H1 (cell line): ENCODE measurements at regions not wholly inside any gene's neighbourhood (a gene's known extent, or its start where the extent isn't known, plus 50 kb on each side); places are given as distances from the start of the nearest gene placed in this dataset.
"Not testable (repeated sequence)": the region's sequence is repeated elsewhere in the genome, so short reads cannot be mapped to it uniquely, and the experiment has no call there.

Experiments
- CTCF ChIA-PET: fragments of 300-600 bp; sonication (Branson Sonifier 250); formaldehyde crosslinking; loops from one replicate; lab custom pipeline; 2021; ENCODE audit not compliant: partially characterized antibody; lab: Charles Lee
- POLR2A ChIA-PET: fragments of 300-600 bp; sonication (Branson Sonifier 250); formaldehyde crosslinking; loops from one replicate; lab custom pipeline; 2021; ENCODE audit warnings: inconsistent platforms; ENCODE audit not compliant: partially characterized antibody; lab: Charles Lee
- DNase-seq, 2 experiments: peaks; one replicate each; pipeline versions ENCODE4 v3.0.0 to v3.0.0-alpha.2; 2010 to 2022; ENCODE audit warnings: low spot score in 2 of 2, low read depth in 1 of 2, mixed read lengths in 1 of 2
- FAIRE-seq: peaks from 2 replicates; lab custom pipeline; 2011; peaks lifted over from hg19 to GRCh38; lab: Jason Lieb, UNC
- H2AFZ ChIP-seq: 2 replicates; pipeline ENCODE4 v1.8.1; 2012; ENCODE audit warnings: low read length, inconsistent platforms
- H2AK5ac ChIP-seq: 2 replicates; pipeline ENCODE4 v1.6.1; 2013; ENCODE audit warnings: low read depth, low read length
- H2BK120ac ChIP-seq: replicated peaks from 2 replicates; pipeline ENCODE3; 2013; ENCODE audit warnings: low read depth, low read length, inconsistent platforms
- H2BK12ac ChIP-seq: 2 replicates; pipeline ENCODE4 v1.6.1; 2013; ENCODE audit warnings: low read depth, low read length
- H2BK15ac ChIP-seq: 2 replicates; pipeline ENCODE4 v1.6.1; 2013; ENCODE audit warnings: low read length
- H2BK20ac ChIP-seq: 2 replicates; pipeline ENCODE4 v1.6.1; 2013; ENCODE audit warnings: low read length
- H2BK5ac ChIP-seq: 2 replicates; pipeline ENCODE4 v1.6.1; 2013; ENCODE audit warnings: low read depth, low read length
- H3K14ac ChIP-seq: 2 replicates; pipeline ENCODE4 v1.6.1; 2013; ENCODE audit warnings: inconsistent platforms; ENCODE audit not compliant: insufficient read length
- H3K18ac ChIP-seq: 2 replicates; pipeline ENCODE4 v1.6.1; 2013; ENCODE audit warnings: low read length; ENCODE audit errors: extremely low read depth
- H3K23ac ChIP-seq: 2 replicates; pipeline ENCODE4 v1.6.1; 2013; ENCODE audit warnings: inconsistent platforms; ENCODE audit not compliant: insufficient read length
- H3K23me2 ChIP-seq: 2 replicates; pipeline ENCODE4 v1.6.1; 2013; ENCODE audit warnings: low read depth, low read length
- H3K27ac ChIP-seq: 2 replicates; pipeline ENCODE4 v1.6.1; 2011; ENCODE audit warnings: low read depth, low read length, inconsistent platforms
- H3K27me3 ChIP-seq, 4 experiments: replicated peaks in 1 of 4; 1 replicate in 1 of 4; 2 replicates in 3 of 4; pipeline versions ENCODE4 v1.6.1 to v1.8.1; 2011 to 2013; ENCODE audit warnings: low read length in 3 of 4, mild to moderate bottlenecking in 3 of 4, inconsistent platforms in 2 of 4, mixed read lengths in 2 of 4, moderate library complexity in 1 of 4; ENCODE audit not compliant: control insufficient read depth in 3 of 4, insufficient read depth in 3 of 4; ENCODE audit errors: extremely low read depth in 1 of 4
- H3K36me3 ChIP-seq, 4 experiments: 2 replicates each; pipeline versions ENCODE4 v1.6.1 to v1.8.1; 2011 to 2013; ENCODE audit warnings: mild to moderate bottlenecking in 4 of 4, low read length in 3 of 4, moderate library complexity in 2 of 4, control low read depth in 1 of 4, inconsistent platforms in 1 of 4; ENCODE audit not compliant: insufficient read depth in 4 of 4, control insufficient read depth in 2 of 4
- H3K4ac ChIP-seq: replicated peaks from 2 replicates; pipeline ENCODE3; 2013; ENCODE audit warnings: low read length, low read depth, mixed read lengths, inconsistent platforms; ENCODE audit not compliant: insufficient read length
- H3K4me1 ChIP-seq, 4 experiments: replicated peaks in 1 of 4; 1 replicate in 1 of 4; 2 replicates in 3 of 4; pipeline versions ENCODE4 v1.6.1 to v1.8.1; 2011 to 2013; ENCODE audit warnings: low read length in 3 of 4, inconsistent platforms in 2 of 4, mixed read lengths in 1 of 4; ENCODE audit not compliant: insufficient read depth in 4 of 4, control insufficient read depth in 3 of 4
- H3K4me2 ChIP-seq, 2 experiments: 2 replicates each; pipeline versions ENCODE4 v1.6.1 to v1.8.1; 2011 to 2013; ENCODE audit warnings: low read depth in 2 of 2, low read length in 2 of 2, control low read depth in 1 of 2, inconsistent platforms in 1 of 2, mild to moderate bottlenecking in 1 of 2; ENCODE audit not compliant: insufficient read depth in 1 of 2
- H3K4me3 ChIP-seq, 4 experiments: fragments of 200-600, 300-600 bp in 1 of 4; sonication (generic), shearing (Covaris generic), sonication (Bioruptor Twin) in 1 of 4; 2 replicates each; pipeline versions ENCODE4 v1.5.1 to v1.8.1; 2011 to 2016; ENCODE audit warnings: low read length in 4 of 4, low read depth in 3 of 4, control low read depth in 2 of 4, inconsistent platforms in 2 of 4, mild to moderate bottlenecking in 2 of 4, mixed read lengths in 1 of 4, moderate library complexity in 1 of 4; ENCODE audit not compliant: insufficient read depth in 2 of 4; ENCODE audit errors: extremely low read depth in 1 of 4
- H3K56ac ChIP-seq: replicated peaks from 2 replicates; pipeline ENCODE3; 2013; ENCODE audit warnings: low read depth, mild to moderate bottlenecking, mixed read lengths, low read length, inconsistent platforms; ENCODE audit not compliant: insufficient read length
- H3K79me1 ChIP-seq: 2 replicates; pipeline ENCODE4 v1.6.1; 2013; ENCODE audit warnings: low read depth, low read length, control low read depth
- H3K79me2 ChIP-seq, 2 experiments: 2 replicates each; pipeline versions ENCODE4 v1.6.1 to v1.8.1; 2012 to 2013; ENCODE audit warnings: low read length in 2 of 2, mild to moderate bottlenecking in 2 of 2, inconsistent platforms in 1 of 2; ENCODE audit not compliant: insufficient read depth in 2 of 2, control insufficient read depth in 1 of 2
- H3K9ac ChIP-seq, 4 experiments: replicated peaks in 1 of 4; 1 replicate in 1 of 4; 2 replicates in 3 of 4; pipeline versions ENCODE4 v1.6.1 to v1.8.1; 2011 to 2013; ENCODE audit warnings: low read depth in 3 of 4, low read length in 3 of 4, control low read depth in 2 of 4, mild to moderate bottlenecking in 2 of 4, moderate library complexity in 2 of 4, inconsistent platforms in 1 of 4; ENCODE audit errors: extremely low read depth in 1 of 4
- H3K9me3 ChIP-seq, 2 experiments: 2 replicates each; pipeline versions ENCODE4 v1.6.1 to v1.8.1; 2012 to 2013; ENCODE audit warnings: mild to moderate bottlenecking in 2 of 2, moderate library complexity in 2 of 2, control low read depth in 1 of 2, inconsistent platforms in 1 of 2, low read depth in 1 of 2, low read length in 1 of 2, mixed read lengths in 1 of 2; ENCODE audit not compliant: insufficient read depth in 2 of 2
- H4K20me1 ChIP-seq, 2 experiments: replicated peaks in 1 of 2; 2 replicates each; pipeline versions ENCODE3 to v1.8.1; 2011 to 2013; ENCODE audit warnings: inconsistent platforms in 2 of 2, low read length in 2 of 2, mild to moderate bottlenecking in 1 of 2; ENCODE audit not compliant: insufficient read depth in 2 of 2, control insufficient read depth in 1 of 2
- H4K5ac ChIP-seq: 2 replicates; pipeline ENCODE4 v1.6.1; 2013; ENCODE audit warnings: low read length, low read depth, mixed read lengths, inconsistent platforms; ENCODE audit not compliant: insufficient read length
- H4K8ac ChIP-seq: 2 replicates; pipeline ENCODE4 v1.8.0; 2013; ENCODE audit warnings: mild to moderate bottlenecking, moderate library complexity, low read length, inconsistent platforms; ENCODE audit not compliant: insufficient read depth; ENCODE audit errors: extremely low read depth
- H4K91ac ChIP-seq: replicated peaks from 2 replicates; pipeline ENCODE3; 2013; ENCODE audit warnings: low read length, mixed read lengths, inconsistent platforms; ENCODE audit not compliant: insufficient read length
- CBX5 ChIP-seq: fragments of 300-800, 300-1000 bp; sonication (generic); IDR thresholded peaks from 2 replicates; pipeline ENCODE4 v1.7.1; 2016; ENCODE audit warnings: antibody characterized with exemption, low read length, low read depth
- EGR1 ChIP-seq: IDR thresholded peaks from 2 replicates; pipeline ENCODE4 v1.6.1; 2011; ENCODE audit warnings: low read depth, low read length, borderline replicate concordance
- GABPA ChIP-seq: IDR thresholded peaks from 2 replicates; pipeline ENCODE4 v1.6.1; 2011; ENCODE audit warnings: mild to moderate bottlenecking, low read length, moderate library complexity, borderline replicate concordance; ENCODE audit not compliant: insufficient read depth
- POLR2AphosphoS5 ChIP-seq: IDR thresholded peaks from 2 replicates; pipeline ENCODE4 v1.6.1; 2011; ENCODE audit warnings: low read depth, low read length
- WGBS, 2 experiments: shearing (Covaris generic) in 1 of 2; methylation state at CpG; one replicate each; pipeline versions ENCODE4 v1.1.6 to v1.1.7; 2013 to 2015; ENCODE audit warnings: low lambda C conversion rate in 2 of 2, mixed read lengths in 2 of 2, inconsistent platforms in 1 of 2, low coverage in 1 of 2, missing lambda C conversion rate in 1 of 2; ENCODE audit not compliant: insufficient replicate concordance in 2 of 2, insufficient coverage in 1 of 2, insufficient read length in 1 of 2; ENCODE audit errors: extremely low coverage in 1 of 2, missing lambda C conversion rate in 1 of 2; 5-methylcytosine and 5-hydroxymethylcytosine counted together

- TF ChIP-seq CBX5 (no peak), EGR1 (no peak), POLR2AphosphoS5 (no peak), GABPA (no peak)
These were observed 92.0 kb downstream of the LYZL2 start (continued) for GRCh38 chr10:30537586-30537985.

DNA sequence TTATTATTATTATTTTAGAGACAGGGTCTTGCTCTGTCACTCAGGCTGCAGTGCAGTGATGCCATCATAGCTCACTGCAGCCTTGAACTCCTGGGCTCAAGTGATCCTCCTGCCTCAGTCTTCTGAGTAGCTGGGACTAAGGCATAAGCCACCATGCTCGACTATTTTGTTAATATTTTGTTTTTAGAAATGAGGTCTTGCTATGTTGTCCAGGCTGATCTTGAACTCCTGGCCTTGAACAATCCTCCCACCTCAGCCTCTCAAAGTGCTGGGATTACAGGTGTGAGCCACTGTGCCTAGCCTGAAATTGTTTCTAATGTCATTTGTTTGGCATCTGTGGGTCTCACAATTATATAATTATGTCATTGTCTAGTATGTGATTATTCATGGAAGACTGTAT lies 92.4 kb downstream of the LYZL2 start:
- not testable (repeated sequence) for H2BK20ac ChIP-seq, H3K14ac ChIP-seq, H4K8ac ChIP-seq, H3K9ac ChIP-seq, FAIRE-seq, H2BK15ac ChIP-seq, H3K4me1 ChIP-seq, H2BK5ac ChIP-seq, H3K56ac ChIP-seq, H2AK5ac ChIP-seq, H3K27me3 ChIP-seq, H3K4me3 ChIP-seq, H2BK120ac ChIP-seq, H3K79me2 ChIP-seq, H2AFZ ChIP-seq, H4K91ac ChIP-seq, H3K9me3 ChIP-seq, H3K36me3 ChIP-seq, DNase-seq, H3K23ac ChIP-seq, H3K18ac ChIP-seq, H3K4me2 ChIP-seq, H3K79me1 ChIP-seq, H2BK12ac ChIP-seq, H3K4ac ChIP-seq, H3K27ac ChIP-seq, H4K5ac ChIP-seq, H4K20me1 ChIP-seq, H3K23me2 ChIP-seq
- ChIA-PET POLR2A (interaction anchor here (1.4 to 2.0 kb wide), 2 partner anchors 9 to 102 kb away, joined by 3 to 5 read pairs; no protein-coding TSS in a partner anchor), CTCF (interaction anchor here (0.6 to 4.5 kb wide), 16 partner anchors 9 to 152 kb away, joined by 3 to 31 read pairs (median 4); no protein-coding TSS in a partner anchor)
- WGBS, 2 experiments = 83% methylated on average over 1 of the region's 1 CpG; no CpG with 5 or more reads in 1 of the 2 experiments
